HG02981 (cell line): ENCODE measurements at regions not wholly inside any gene's neighbourhood (a gene's known extent, or its start where the extent isn't known, plus 50 kb on each side); places are given as distances from the start of the nearest gene placed in this dataset.

Experiments used
- ATAC-seq: cut with Tn5 transposase; IDR thresholded peaks from one replicate; pipeline ENCODE4 v1.9.1; 2021; ENCODE audit warnings: mild to moderate bottlenecking, moderate library complexity; ENCODE audit not compliant: unreplicated experiment

DNA sequence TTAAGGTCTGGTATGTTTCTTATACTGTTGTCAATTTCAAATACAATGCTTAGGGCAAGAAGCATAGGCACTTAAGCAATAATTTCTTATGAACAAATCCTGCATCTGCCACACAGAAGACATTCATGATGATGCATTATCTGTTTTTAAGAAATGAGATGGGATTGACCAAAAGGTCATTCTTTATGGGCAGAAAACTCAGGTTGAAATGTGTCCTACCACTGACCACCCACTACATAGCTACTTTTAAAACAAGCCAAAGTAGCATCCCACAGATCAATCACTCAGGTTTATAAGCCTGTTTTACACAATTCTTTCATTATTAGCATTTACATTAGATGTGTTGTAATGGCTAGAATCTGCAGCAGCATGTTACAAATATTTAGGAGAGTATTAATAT is 617.8 kb downstream of the PCDH7 start:
- no peak for ATAC-seq

DNA sequence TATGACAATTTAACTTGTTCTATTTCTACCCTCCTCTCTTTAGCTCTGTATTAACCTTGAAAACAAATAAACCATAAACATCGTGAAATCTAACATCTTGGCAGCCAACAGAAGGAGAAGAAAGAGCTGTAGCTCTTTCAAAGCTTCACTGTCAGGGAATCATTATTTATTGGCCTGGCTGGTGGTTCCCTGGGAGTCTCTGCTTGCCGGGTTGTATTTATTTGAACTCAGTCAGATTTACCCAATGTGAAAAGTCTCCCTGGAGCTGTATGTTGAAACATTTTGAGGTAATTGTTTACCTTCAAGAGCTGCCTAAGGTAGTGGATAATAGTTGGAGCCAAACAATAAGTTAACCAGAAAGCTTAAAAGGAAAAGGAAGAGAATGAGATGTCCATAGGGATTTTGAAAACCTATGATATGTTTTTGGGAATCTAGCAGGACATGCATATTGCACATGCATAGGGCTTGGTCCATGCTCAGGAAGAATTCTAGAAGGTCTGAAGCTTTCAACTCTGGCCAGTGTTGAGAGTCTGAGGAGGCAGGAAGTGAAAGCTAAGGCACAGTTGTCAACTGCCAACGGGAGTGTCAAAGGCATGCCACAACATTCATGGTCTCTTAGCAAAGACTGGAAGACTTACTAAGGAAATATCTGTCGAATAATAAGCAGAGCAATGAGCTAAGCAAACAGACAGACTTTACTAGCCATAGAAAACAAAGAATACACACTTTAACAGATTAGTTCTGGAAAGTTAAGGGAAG is 621.6 kb downstream of the PCDH7 start:
- no peak for ATAC-seq

DNA sequence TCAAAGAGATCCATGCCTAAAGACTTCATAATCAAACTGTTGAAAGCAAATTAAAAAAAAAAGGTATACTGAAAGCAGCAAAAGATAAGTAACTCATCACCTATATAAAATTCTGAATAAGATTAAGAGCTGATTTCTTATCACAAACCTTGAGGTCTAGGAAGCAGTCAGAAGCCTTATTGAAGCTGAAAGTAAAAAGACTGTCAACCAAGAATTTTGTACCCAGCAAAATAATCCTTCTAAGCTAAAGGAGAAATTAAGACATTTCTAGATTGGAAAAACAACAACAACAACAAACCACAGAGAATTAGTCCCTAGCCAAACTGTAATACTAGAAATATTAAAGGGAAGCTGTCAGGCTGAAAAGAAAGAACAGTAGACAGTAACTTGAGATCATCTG is 622.9 kb downstream of the PCDH7 start:
- no peak for ATAC-seq

DNA sequence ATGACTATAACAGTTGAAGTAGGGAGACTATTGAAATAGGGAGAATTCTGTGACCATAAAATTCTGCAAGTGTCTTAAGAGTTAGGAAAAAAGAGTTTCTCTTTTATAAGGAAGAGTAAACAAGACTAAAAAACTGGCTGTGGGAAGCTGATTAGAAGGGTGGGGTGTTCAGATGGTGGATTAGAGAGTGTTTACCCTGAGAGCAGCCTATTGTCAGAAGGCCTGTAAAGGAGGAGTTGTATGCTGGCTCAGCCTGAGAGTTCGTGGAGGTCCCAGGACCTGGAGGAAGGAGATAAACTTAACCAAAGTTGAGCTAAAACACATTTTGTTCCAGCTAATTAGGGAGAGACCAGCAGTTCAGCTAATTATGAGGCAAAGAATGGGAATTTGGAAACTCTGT is 629.7 kb downstream of the PCDH7 start:
- ATAC-seq, result no peak

DNA sequence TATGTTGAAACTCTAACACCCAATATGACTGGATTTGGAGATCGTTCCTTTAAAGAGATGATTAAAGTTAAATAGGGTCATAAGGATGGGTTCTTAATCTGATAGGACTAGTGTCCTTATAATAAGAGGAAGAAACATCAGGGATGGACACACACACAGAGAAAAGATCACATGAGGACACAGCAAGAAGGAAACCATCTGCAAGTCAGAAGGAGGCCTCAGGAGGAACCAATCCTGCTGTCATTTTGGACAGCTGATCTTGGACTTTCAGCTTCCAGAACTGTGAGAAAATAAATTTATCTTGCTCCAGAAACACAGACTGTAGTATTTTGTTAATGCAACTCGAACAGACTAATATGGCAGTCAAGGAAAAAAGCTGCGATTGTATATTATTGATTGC is 631.5 kb downstream of the PCDH7 start:
- ATAC-seq, result no peak

DNA sequence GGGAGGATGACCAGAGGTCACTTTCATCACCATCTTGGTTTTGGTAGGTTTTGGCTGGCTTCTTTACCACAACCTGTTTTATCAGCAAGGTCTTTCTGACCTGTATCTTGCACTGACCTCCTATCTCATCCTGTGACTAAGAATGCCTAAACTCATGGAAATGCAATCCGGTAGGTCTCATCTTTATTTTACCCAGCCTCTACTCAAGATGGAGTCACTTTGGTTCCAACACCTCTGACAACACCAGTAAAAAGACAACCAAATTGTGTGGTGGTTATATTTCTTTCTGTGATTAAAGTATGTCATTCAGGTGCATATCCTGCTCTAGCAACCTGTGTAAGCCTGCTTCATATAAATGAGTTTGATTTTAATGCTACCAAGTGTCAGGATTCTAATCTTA is 636.7 kb downstream of the PCDH7 start:
- no peak for ATAC-seq

DNA sequence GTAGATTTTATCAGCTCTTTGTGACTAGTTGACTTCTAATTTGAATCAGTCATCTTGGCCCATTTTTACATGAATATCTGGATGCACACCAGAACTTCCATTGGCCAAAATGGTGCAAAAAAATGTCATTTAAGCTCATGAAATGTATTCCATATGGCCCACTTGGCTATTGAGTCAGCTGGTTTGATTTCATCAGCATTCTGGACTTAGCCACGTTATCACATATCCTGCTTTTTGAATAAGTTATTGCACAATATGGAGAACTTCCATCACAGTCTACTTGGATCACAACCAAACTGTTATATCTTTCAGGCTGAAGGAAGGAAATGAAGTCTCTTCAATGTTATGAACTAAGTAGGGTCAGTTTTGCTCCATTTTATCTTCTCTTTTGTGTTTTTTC is 640.6 kb downstream of the PCDH7 start:
- ATAC-seq, result no peak

DNA sequence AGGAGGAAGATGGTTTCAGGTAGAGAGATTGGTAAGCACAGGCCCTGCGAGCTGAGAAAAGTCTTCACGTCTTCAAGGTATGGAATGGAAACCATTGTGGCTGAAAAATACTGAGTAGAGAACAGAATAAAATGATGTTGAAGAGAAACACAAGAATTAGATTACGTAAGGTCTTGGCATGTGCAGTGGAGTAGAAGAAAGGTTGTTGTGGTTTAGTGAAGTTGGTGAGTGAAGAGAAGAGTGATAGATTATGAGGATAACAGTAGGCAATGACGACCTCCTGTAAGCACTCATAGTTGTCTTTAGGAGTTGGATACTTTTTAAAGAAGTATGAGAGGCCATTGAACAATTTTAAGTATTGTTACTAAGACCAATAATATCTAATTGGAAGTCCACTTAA is 642.6 kb downstream of the PCDH7 start:
- ATAC-seq, result no peak

DNA sequence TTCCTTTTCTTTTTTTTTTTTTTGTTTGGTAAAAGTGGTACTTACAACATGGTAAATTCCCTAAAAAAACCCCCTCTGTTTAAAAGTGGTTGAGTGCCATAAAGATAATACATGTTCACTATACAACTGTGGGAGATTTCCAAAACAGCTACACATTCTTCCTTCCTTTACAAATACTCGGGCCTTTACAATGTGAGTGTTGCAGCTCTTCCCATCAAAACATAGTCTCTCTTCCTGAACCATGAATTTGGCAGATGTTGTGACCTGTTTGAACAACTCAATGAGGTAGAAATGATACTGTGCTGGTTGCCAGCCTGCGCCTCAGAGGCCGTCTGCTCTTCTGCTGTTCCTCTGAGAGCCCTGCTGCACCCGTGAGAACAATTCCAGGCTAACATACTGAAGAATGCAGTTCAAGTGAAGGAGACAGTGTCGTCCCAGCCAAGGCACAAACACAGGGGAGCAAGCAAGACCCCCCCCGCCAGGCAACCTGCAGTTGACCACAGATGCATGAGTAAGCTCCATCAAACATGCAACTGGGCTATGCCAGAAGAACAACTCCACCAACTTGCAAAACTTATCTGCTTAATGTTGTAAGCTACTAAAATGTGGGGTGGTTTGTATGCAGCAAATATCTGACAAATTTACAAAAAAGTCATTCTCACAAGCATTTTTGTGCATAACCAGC is 645.0 kb downstream of the PCDH7 start:
- ATAC-seq, result no peak

DNA sequence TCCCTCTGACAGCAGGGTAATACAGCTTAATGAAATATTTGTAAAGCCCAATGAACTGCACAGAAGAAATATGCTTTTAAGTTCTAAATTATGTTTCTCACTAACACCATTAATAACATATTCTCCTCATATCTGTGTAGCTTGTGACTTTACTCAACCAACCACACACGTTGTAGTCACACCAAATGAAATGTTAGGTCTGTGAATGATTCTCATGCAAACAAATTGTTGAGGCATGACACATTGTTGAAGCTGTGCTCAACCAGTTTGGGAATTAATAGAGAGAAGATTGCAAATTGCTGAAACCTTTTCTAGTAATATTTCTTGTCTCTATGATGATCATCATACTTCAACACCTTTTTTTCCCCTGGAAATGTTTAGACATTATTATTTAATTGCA is 645.9 kb downstream of the PCDH7 start:
- ATAC-seq, result no peak

DNA sequence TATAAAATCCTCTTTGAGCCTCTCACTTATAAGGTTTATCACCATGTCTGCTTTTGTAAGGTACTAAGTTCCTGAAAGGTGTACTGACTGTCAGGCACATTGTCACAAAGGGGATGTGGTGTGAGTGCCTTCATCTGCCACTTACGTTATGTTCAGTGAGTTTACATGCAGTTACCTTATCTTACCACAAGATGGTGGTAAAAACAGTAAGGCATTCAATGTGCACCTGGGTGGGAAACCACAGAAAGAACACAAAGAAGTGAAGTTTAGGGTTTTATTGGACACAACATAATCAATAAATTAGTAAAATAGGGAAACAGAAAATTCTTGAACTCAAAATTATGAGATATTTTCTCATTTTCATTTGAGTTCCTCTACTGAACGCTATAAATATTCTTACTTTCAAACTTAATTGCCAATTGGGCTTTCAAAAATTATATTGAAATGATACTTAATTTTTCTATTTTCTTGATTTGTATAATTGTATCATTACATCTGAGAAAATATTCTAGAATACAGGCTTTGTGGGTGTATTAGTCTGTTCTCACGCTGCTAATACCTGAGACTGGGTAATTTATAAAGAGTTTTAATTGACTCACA is 650.8 kb downstream of the PCDH7 start:
- peak; percentile 98 for ATAC-seq

DNA sequence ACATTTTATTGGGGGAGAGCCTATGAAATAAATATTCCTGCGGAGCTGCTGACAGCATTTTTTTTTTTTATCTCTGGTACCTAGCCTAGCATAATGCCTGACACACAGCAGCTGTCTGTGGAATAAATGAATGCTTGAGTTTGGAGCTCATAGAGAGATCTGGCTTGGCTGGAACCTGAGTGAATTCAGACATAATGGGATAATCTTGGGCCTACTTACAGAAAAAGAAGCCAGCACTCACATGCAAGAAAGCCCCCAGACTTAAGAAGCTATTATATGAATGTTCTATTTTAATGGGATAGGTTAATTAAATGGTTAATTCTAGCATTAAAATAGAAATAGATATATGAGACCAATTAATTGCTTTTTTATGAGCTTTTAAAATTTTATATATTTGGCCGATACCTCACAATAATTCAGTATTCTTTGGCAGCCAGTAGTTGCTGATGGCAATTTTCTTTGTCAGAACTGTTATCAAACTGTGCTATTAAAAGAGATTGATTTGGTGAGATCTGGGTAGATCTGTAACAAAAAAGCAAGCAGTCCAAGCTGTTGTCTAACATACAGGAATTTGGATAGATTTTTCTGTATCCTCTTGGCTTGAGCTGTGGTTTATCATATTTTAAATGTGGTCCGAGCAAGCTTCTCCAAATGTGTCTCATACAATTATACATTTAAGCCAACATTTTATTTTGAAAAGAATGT is 654.2 kb downstream of the PCDH7 start:
- ATAC-seq, result no peak

DNA sequence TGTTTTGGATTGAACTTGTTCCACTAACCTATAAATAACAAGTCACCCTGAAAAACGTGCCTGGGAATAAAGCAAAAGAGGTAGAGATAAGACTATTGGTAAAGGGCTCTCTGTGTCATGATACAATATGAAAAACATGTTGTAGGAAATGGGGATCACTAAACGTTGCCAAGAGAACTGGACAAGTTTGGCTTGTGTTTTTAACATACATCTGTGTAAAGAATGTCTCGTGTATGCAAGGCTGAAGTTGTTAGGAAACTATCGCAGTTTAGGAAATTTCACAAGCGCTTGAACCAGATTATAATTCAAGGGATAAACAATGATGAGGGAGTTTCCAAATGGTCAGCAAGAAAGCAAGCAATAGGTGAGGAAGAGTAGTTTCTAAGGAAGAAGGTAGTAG is 655.8 kb downstream of the PCDH7 start:
- no peak for ATAC-seq

DNA sequence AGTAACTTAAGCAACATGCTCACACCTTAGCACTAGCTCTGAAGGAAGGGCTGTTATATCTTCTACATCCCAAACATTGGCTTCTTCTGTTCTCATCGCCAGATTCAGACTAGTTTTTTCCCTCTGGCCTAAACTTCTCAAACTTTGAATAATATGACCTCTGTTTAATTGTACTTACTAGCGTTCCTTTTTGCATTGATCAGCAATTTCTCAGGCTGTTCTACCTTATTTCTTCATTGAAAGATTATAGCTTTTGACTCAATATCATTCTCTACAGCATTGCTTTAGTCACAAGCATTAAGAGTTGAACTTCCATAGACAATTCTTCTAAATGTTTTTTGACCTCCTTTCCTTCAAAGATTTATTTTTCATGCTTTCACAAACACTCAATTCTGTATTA is 659.2 kb downstream of the PCDH7 start:
- no peak for ATAC-seq

DNA sequence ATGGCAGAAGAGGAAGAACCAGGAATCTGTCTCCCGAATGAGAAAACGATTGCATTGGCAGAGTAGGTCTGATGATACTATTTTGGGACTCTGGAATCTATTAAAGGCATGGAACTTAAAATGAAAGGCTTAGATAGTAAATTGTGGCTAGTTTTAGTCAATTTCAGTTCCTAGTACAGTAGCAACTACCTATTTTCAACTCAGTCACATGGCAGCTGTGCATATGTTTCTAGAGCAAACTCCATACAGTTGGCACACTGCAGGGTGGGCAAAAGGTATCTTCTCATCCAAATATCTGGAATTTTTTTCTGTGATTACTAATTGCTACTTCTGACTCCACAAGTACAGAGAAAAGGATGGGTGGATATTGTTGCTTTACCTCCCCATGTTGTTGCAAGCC is 663.6 kb downstream of the PCDH7 start:
- no peak for ATAC-seq

DNA sequence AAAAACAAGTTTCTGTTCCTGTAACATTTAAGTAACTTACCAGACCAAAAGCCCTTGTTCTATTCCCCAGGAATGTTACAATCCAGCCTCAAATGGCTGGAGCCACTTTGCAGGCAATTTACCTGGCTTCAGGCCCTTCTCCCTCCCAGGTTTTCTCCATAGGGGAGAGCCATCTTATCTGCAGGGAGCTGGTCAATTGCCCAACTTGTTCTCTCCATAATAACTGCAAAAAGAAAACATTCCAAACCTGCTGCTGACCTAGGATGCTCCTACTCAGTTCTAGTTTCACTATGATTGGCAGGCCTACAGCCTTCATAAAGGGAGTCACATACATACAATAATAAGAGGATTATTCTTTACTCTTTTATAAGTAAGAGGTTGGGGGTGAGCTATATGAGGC is 670.7 kb downstream of the PCDH7 start:
- no peak for ATAC-seq

DNA sequence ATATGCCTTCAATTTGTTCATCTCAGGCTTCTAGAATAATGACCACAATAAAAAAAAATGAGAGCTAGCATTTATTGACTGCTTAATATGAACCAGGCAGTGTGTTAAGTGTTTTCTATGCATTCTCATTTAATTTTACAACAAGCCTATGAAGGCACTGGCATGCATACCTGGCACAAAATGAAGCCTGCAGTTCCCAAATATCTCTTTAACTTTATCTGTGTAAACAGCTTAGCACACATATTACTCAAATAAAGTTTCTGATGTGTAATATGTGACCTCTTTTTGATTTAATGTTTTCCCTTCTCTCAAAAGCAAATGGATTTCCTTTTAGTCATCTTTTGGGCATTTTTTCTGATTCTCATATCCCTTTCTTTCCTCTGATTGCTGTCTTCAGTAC is 671.8 kb downstream of the PCDH7 start:
- no peak for ATAC-seq

DNA sequence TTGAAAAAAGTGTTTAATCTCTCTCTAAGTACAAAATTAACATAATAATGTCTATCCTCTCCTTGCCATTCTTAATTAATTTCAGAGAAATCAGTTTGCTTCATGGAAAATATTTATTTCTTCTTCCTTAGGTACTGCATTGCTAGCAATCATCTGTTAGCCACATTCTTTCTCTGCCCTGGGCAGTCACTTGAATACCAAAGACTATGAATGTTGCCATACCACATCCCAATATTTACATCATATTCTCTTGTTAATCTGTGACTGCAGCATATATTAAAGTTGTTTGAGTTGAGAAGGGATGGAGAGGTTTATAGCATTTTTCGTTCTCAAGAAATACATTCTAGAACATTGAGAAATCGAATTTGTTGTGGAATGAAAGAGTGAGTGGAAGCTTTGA is 672.8 kb downstream of the PCDH7 start:
- no peak for ATAC-seq

DNA sequence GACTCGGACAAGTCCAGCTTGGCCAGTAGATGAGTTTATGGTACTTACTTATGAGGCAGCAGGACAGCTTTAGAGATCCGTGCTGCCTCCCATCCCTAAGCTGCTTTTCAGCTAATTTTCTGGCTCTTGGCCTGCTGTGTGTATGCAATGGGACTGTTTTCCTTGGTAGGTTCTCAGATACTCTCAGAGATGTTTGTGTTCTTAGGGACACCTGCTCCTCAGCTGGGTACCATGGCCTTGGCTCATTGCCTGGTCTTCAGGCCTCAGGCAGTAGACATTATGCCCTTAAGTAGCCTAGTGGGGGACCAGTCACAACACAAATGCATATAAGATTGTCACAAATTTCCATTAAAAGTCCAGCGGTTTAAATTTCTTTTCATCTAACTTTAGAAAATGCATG is 688.0 kb downstream of the PCDH7 start:
- no peak for ATAC-seq

DNA sequence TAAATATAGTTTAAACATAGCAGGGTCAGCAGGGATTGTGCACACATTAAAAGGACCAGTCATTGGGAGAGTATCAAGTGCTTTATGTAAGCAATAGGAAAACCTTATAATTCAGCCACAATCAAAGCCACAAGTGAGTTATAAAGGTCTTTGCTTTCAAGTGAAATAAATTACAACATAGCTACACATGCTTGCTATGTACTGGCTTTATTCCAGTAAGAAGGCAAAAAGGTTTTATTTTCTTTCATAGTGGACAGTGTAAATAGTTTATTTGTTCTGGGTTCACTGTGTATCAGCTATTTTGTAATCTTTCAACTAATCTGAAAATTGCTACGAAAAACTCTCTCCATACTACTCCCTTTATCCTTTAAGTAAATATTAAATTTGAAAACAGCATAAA is 691.4 kb downstream of the PCDH7 start:
- ATAC-seq, result no peak

DNA sequence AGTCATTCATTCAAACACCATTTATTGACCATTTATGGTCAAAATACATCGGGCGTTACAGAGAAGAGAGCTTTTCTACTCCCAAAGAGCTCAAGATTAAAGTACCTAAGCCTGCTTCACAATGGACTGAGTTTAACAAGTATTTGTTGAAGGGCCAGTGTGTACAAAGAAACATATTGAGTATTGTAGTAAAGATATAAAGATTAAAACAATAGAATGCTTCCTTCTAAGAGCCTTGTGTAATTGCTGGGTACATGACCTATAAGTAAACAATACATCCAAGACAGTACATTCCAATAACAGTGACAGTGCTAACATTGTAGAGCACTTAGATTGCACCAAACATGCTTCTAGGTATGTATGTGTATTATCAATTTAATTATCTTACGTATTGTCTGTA is 695.5 kb downstream of the PCDH7 start:
- ATAC-seq, result no peak

DNA sequence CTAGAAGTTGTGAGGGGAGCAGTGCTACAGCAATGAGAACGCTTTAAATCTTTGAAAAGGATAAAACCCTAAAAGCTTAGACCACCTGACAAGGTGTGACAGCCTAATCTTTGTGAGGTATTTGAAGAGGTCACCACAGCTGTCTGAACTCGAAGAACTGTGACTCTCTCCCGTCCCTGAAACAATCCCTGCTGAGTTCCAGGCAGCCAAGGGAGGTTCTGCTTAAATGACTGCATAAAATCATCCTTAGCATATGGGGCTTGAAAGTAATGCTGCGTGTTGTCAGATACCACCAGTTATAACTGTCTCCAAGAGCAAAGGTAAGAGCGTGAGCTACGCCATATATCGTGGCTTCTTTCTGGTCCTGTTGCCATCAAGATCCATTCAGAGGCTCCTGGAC is 696.3 kb downstream of the PCDH7 start:
- ATAC-seq, result no peak
